ENCODE measurements at regions not wholly inside any gene's neighbourhood (a gene's known extent, or its start where the extent isn't known, plus 50 kb on each side); places are given as distances from the start of the nearest gene placed in this dataset.

DNA sequence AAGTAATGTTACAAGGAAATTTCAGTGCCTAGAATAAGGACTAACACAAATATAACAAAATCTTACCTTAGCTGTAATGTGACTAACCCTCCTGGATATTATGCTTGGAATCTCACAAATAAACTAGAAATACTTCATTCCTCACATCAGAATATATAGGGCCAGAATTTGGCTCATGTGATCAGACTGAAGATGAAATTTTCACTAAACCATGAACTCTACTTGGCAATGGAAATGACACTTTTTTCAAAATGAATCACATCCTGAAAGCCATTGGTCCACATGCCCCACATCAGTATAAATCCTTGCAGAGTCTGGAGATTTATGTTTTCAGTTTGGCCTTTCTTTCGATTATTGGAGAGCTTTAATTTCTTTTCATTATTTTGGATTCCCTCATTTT, 227.8 kb downstream of the NRIP1 start:
- no peaks in the 10 kb centered on the region for H3K27me3 ChIP-seq (ENCODE audit: insufficient read depth, insufficient read length)
- H3K9ac ChIP-seq (ENCODE audit: insufficient read length, low read depth) = no peak overlapping the region
- no peaks in the 10 kb centered on the region for H3K4me1 ChIP-seq (ENCODE audit: insufficient read depth, insufficient read length)
- peaks cover 6% of the 10 kb centered on the region; the same call in 1 of the 2 replicates for H3K9me3 ChIP-seq (ENCODE audit: insufficient read depth, low read length)
- TF ChIP-seq ZNF274 (IDR thresholded peaks at IDR 0.05; ENCODE audit: low read depth, low read length) = no peak
- TF ChIP-seq SUZ12 (IDR thresholded peaks at IDR 0.05; ENCODE audit: extremely low read depth, insufficient read depth, insufficient read length) = no peak
- TF ChIP-seq YY1 (IDR thresholded peaks at IDR 0.05; ENCODE audit: insufficient read depth, insufficient read length) = no peak
- no peak overlapping the region for H3K4me3 ChIP-seq (ENCODE audit: insufficient read length, low read depth)
- DNase-seq (ENCODE audit: low read depth, low spot score) = no peak
- H3K36me3 ChIP-seq (ENCODE audit: insufficient read depth, insufficient read length, low read length) = no peaks in the 10 kb centered on the region

DNA sequence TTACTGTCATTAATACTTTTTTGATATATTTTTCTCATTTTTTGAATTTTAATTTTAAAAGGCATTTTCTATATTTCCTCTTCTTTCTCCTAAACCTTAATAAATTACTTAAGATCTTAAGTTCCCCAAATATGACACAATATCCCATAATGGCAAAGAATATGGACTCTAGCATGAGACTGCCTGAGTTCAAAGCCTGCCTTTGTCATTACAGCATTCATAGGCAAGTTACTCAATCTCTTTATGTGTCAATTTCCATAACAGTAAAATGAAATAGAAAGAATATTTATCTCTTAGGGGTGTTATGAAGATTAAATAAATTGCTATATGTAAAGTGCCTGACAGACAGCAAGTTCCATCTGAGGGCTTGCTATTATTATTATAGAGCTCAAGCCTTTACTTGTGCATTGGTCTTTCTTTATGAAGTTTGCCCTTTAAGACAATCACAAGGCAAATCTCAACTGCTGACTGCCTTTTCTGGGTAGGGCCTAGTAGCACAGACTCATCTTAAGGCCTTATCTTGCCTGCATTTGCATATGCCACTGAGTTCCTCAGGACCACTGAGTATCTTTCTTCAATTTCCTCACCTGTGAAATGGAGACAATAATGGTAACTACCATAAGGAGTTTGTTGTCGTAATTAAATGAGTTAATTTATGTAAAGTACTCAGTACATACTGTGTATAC, 231.0 kb downstream of the NRIP1 start:
- Histone ChIP-seq H3K27me3 (ENCODE audit: insufficient read depth, insufficient read length) (no peaks in the 10 kb centered on the region), H3K9ac (ENCODE audit: insufficient read length, low read depth) (no peak overlapping the region), H3K4me1 (ENCODE audit: insufficient read depth, insufficient read length) (no peaks in the 10 kb centered on the region), H3K36me3 (ENCODE audit: insufficient read depth, insufficient read length, low read length) (no peaks in the 10 kb centered on the region), H3K9me3 (ENCODE audit: insufficient read depth, low read length) (no peaks in the 10 kb centered on the region), H3K4me3 (ENCODE audit: insufficient read length, low read depth) (no peak overlapping the region)
- TF ChIP-seq ZNF274 (IDR thresholded peaks at IDR 0.05; ENCODE audit: low read depth, low read length) = no peak
- TF ChIP-seq SUZ12 (IDR thresholded peaks at IDR 0.05; ENCODE audit: extremely low read depth, insufficient read depth, insufficient read length) = no peak
- TF ChIP-seq YY1 (IDR thresholded peaks at IDR 0.05; ENCODE audit: insufficient read depth, insufficient read length) = no peak
- DNase-seq (ENCODE audit: low read depth, low spot score) = no peak

DNA sequence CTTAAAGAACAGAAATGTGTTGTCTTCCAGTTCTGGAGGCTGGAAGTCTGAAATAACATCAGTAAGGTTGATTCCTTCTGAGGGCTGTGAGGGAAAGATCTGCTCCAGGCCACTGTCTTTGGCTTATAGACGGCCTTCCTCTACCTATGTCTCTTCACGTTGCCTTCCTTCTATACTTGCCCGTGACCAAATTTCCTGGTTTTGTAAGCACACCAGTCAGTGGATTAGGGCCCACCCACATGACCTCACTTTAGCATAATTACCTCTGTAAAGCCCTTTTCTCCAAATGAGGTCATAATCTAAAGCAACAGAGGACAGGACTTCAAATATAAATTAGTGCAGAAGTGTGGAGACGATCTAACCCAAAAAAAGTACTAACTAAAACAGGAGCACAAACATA, 231.6 kb downstream of the NRIP1 start:
- Histone ChIP-seq H3K4me1 (ENCODE audit: insufficient read depth, insufficient read length) (no peaks in the 10 kb centered on the region), H3K27me3 (ENCODE audit: insufficient read depth, insufficient read length) (no peaks in the 10 kb centered on the region), H3K9ac (ENCODE audit: insufficient read length, low read depth) (no peak overlapping the region), H3K4me3 (ENCODE audit: insufficient read length, low read depth) (no peak overlapping the region), H3K9me3 (ENCODE audit: insufficient read depth, low read length) (no peaks in the 10 kb centered on the region), H3K36me3 (ENCODE audit: insufficient read depth, insufficient read length, low read length) (no peaks in the 10 kb centered on the region)
- TF ChIP-seq YY1 (IDR thresholded peaks at IDR 0.05; ENCODE audit: insufficient read depth, insufficient read length) (no peak), ZNF274 (IDR thresholded peaks at IDR 0.05; ENCODE audit: low read depth, low read length) (no peak), SUZ12 (IDR thresholded peaks at IDR 0.05; ENCODE audit: extremely low read depth, insufficient read depth, insufficient read length) (no peak)
- DNase-seq (ENCODE audit: low read depth, low spot score) = no peak

DNA sequence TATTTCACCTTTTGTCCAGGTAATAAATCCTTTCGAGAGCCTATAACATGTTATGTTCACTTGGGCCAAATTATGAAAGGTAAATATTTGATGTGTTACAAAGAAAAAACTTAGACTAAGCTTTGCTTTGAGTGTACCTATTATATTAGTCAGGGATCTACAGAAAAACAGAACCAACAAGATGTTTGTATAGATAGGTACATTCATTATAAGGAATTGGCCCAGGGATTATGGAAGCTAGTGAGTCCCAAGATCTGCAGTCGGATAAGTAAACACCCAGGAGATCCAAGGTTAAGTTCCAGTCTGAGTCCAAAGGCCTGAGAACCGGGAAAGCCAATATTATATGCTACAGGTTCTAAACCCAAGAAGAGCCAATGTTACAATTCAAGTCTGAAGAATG, 234.5 kb downstream of the NRIP1 start:
- TF ChIP-seq ZNF274 (IDR thresholded peaks at IDR 0.05; ENCODE audit: low read depth, low read length) (no peak), YY1 (IDR thresholded peaks at IDR 0.05; ENCODE audit: insufficient read depth, insufficient read length) (no peak), SUZ12 (IDR thresholded peaks at IDR 0.05; ENCODE audit: extremely low read depth, insufficient read depth, insufficient read length) (no peak)
- Histone ChIP-seq H3K4me1 (ENCODE audit: insufficient read depth, insufficient read length) (no peaks in the 10 kb centered on the region), H3K4me3 (ENCODE audit: insufficient read length, low read depth) (no peak overlapping the region), H3K27me3 (ENCODE audit: insufficient read depth, insufficient read length) (no peaks in the 10 kb centered on the region), H3K9me3 (ENCODE audit: insufficient read depth, low read length) (no peaks in the 10 kb centered on the region), H3K36me3 (ENCODE audit: insufficient read depth, insufficient read length, low read length) (no peaks in the 10 kb centered on the region), H3K9ac (ENCODE audit: insufficient read length, low read depth) (no peak overlapping the region)
- no peak for DNase-seq (ENCODE audit: low read depth, low spot score)

DNA sequence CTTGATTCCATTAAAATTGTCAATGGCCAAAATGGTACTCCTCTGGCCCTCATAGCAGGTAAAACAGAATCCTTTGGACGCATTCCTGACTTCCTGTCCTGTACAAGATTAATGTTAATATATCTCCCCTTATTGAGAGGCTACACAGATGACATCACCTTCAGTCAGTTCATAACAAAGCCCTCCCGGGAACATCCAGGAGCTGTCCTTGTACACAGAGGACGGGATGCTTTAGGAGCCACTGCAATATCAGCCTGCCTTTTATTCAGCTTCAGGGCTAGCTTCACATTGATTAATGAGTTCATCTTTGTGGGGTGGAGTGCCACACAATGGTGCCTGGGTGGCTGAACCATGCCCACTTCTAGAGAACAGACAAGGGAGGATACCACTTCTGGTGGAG, 235.1 kb downstream of the NRIP1 start:
- no peaks in the 10 kb centered on the region for H3K4me1 ChIP-seq (ENCODE audit: insufficient read depth, insufficient read length)
- no peaks in the 10 kb centered on the region for H3K36me3 ChIP-seq (ENCODE audit: insufficient read depth, insufficient read length, low read length)
- no peak for DNase-seq (ENCODE audit: low read depth, low spot score)
- TF ChIP-seq ZNF274 (IDR thresholded peaks at IDR 0.05; ENCODE audit: low read depth, low read length) (no peak), SUZ12 (IDR thresholded peaks at IDR 0.05; ENCODE audit: extremely low read depth, insufficient read depth, insufficient read length) (no peak), YY1 (IDR thresholded peaks at IDR 0.05; ENCODE audit: insufficient read depth, insufficient read length) (no peak)
- no peak overlapping the region for H3K9ac ChIP-seq (ENCODE audit: insufficient read length, low read depth)
- no peaks in the 10 kb centered on the region for H3K9me3 ChIP-seq (ENCODE audit: insufficient read depth, low read length)
- H3K27me3 ChIP-seq (ENCODE audit: insufficient read depth, insufficient read length) = no peaks in the 10 kb centered on the region
- no peak overlapping the region for H3K4me3 ChIP-seq (ENCODE audit: insufficient read length, low read depth)

DNA sequence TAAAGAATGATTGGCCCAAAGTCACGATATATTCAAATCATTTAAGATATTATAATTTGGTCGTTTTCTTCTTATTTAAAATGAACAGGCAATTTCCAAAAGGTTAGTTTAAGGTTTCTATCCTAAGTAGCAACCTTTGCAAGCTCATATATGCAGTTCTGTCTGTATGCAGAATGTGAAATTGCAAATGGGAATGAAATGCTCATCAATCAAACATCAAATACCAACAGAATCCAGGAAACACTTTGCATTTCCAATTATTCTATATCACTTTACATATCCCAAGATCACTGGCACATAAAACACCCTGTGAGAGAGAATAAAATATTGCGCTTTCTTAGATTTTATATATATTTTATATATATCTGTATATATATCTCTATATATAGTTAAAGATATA, 237.3 kb downstream of the NRIP1 start:
- Histone ChIP-seq H3K27me3 (ENCODE audit: insufficient read depth, insufficient read length) (no peaks in the 10 kb centered on the region), H3K4me3 (ENCODE audit: insufficient read length, low read depth) (no peak overlapping the region), H3K9ac (ENCODE audit: insufficient read length, low read depth) (no peak overlapping the region), H3K4me1 (ENCODE audit: insufficient read depth, insufficient read length) (no peaks in the 10 kb centered on the region), H3K9me3 (ENCODE audit: insufficient read depth, low read length) (no peaks in the 10 kb centered on the region), H3K36me3 (ENCODE audit: insufficient read depth, insufficient read length, low read length) (no peaks in the 10 kb centered on the region)
- DNase-seq (ENCODE audit: low read depth, low spot score) = no peak
- TF ChIP-seq SUZ12 (IDR thresholded peaks at IDR 0.05; ENCODE audit: extremely low read depth, insufficient read depth, insufficient read length) = no peak
- TF ChIP-seq YY1 (IDR thresholded peaks at IDR 0.05; ENCODE audit: insufficient read depth, insufficient read length) = no peak

DNA sequence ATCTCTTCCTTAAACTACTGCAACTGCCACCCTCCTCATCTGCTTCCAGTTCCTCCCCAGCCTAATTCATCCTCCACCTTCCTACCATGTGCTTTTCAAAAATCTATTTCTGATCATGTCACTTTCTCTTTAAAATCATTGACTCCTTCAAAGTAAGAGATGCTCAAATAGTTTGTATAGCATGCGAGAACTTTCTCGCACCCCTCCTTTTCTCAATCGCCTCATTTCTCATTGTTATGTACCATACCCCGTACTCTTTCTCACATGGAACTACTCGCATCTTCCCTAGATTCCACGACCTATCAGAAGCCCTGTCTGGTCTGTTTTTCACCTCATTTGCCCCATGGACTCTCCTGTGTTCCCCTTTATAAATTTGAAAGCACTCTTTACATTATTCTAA, 238.2 kb downstream of the NRIP1 start:
- Histone ChIP-seq H3K27me3 (ENCODE audit: insufficient read depth, insufficient read length) (no peaks in the 10 kb centered on the region), H3K9me3 (ENCODE audit: insufficient read depth, low read length) (no peaks in the 10 kb centered on the region), H3K4me1 (ENCODE audit: insufficient read depth, insufficient read length) (no peaks in the 10 kb centered on the region), H3K4me3 (ENCODE audit: insufficient read length, low read depth) (no peak overlapping the region), H3K36me3 (ENCODE audit: insufficient read depth, insufficient read length, low read length) (no peaks in the 10 kb centered on the region), H3K9ac (ENCODE audit: insufficient read length, low read depth) (no peak overlapping the region)
- TF ChIP-seq SUZ12 (IDR thresholded peaks at IDR 0.05; ENCODE audit: extremely low read depth, insufficient read depth, insufficient read length) = no peak
- TF ChIP-seq YY1 (IDR thresholded peaks at IDR 0.05; ENCODE audit: insufficient read depth, insufficient read length) = no peak
- no peak for TF ChIP-seq ZNF274 (IDR thresholded peaks at IDR 0.05; ENCODE audit: low read depth, low read length)
- DNase-seq (ENCODE audit: low read depth, low spot score) = no peak
